ENCODE measurements at regions not wholly inside any gene's neighbourhood (a gene's known extent, or its start where the extent isn't known, plus 50 kb on each side); places are given as distances from the start of the nearest gene placed in this dataset.

DNA sequence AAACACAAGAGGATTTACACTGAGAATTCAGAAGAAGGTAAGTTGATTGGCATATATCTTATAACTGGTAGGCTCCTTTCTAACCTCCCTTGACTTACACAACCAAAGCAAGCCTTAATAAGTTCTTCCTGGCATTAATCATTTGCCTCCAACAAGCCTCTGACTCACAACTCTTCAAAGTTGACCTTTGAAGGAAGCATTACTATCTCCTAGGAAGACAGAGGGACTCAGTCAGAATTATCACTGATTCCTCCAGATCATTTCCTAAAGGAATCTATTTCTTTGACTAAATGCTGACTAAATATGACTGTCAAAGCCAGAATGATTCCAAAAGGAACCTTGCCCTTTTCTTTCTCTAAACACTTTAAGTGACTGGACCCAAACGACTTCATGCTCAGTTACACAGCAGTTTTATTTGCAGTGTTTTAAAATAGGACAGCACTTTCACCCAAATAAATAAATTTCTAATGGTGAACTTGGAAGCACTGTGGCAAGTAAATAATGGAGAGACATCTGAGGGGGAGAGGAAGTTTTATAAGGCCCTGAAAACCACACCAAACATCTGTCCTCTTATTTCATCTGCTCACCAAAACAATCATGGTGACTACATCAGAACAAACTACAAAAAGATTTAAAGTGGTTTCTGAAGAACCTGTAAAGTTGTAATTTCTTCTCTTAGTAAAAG lies 128.2 kb downstream of the KLHL28 start:
- no peak overlapping the region for H3K27ac ChIP-seq (ENCODE audit: low read depth, low read length)

DNA sequence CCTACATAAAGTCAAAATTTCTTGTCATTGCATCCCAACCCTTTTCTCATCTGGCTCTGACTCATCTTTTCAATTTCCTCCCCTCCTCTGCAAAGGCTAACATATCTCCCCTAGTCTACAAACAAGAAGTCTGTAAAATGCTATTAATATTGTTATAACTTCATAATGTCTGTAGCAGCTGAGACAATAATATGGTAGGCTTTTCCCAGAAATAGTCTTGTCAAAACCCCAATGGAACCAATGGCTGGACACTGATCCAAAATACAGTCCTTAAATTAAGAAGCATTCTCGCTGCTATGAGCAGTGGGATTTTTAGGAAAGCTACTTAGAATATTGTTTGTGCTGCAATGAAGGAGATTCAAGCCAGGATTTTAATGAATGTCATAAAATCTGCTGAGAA lies 131.4 kb downstream of the KLHL28 start:
- H3K4me2 ChIP-seq (ENCODE audit: insufficient read depth, low read length): no peak overlapping the region

More for the DNA sequence above, 128.2 kb downstream of the KLHL28 start:
- TF ChIP-seq, protein P1, sequence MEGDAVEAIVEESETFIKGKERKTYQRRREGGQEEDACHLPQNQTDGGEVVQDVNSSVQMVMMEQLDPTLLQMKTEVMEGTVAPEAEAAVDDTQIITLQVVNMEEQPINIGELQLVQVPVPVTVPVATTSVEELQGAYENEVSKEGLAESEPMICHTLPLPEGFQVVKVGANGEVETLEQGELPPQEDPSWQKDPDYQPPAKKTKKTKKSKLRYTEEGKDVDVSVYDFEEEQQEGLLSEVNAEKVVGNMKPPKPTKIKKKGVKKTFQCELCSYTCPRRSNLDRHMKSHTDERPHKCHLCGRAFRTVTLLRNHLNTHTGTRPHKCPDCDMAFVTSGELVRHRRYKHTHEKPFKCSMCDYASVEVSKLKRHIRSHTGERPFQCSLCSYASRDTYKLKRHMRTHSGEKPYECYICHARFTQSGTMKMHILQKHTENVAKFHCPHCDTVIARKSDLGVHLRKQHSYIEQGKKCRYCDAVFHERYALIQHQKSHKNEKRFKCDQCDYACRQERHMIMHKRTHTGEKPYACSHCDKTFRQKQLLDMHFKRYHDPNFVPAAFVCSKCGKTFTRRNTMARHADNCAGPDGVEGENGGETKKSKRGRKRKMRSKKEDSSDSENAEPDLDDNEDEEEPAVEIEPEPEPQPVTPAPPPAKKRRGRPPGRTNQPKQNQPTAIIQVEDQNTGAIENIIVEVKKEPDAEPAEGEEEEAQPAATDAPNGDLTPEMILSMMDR (IDR thresholded peaks at IDR 0.05; ENCODE audit: extremely low read depth, low read depth, low read length): no peak
- Histone ChIP-seq H3K4me2 (ENCODE audit: insufficient read depth, low read length) (no peak overlapping the region), H3K36me3 (ENCODE audit: insufficient read depth, low read length) (no peaks in the 10 kb centered on the region), H3K4me3 (ENCODE audit: insufficient read depth, low read length) (no peak overlapping the region), H3K4me1 (ENCODE audit: insufficient read depth, low read length) (no peaks in the 10 kb centered on the region), H3K27me3 (ENCODE audit: insufficient read depth, low read length) (no peaks in the 10 kb centered on the region), H4K20me1 (ENCODE audit: insufficient read depth, low read length) (no peaks in the 10 kb centered on the region), H3K79me2 (ENCODE audit: insufficient read depth, low read length) (no peaks in the 10 kb centered on the region), H2AFZ (ENCODE audit: low read length) (no peak overlapping the region), H3K9me3 (ENCODE audit: low read depth, low read length) (no peaks in the 10 kb centered on the region)
- DNase-seq (ENCODE audit: insufficient read length, low spot score, missing footprints): no peak

DNA sequence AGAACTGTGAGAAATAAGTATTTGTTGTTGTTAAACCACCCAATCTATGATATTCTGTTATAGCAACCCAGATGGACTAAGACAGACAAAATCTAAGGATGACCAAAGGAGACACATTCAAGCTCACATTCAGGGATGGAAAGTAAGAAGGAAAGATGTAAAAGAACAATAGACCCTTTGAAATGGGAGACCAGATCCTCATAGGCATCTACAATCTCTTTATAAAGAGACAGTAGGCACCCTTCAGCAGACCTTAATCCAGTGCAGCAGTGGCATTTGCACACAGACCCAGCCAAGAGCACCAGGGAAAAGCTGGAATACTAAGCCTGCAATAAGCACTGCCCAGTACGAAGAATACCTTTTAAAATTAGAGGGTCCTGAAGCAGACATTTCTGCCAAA lies 132.7 kb downstream of the KLHL28 start:
- no peaks in the 10 kb centered on the region for H4K20me1 ChIP-seq (ENCODE audit: insufficient read depth, low read length)
- H3K36me3 ChIP-seq (ENCODE audit: insufficient read depth, low read length): no peaks in the 10 kb centered on the region
- H2AFZ ChIP-seq (ENCODE audit: low read length): no peak overlapping the region
- H3K4me1 ChIP-seq (ENCODE audit: insufficient read depth, low read length): no peaks in the 10 kb centered on the region
- DNase-seq (ENCODE audit: insufficient read length, low spot score, missing footprints): no peak
- H3K27ac ChIP-seq (ENCODE audit: low read depth, low read length): no peak overlapping the region
- H3K27me3 ChIP-seq (ENCODE audit: insufficient read depth, low read length): no peaks in the 10 kb centered on the region
- no peaks in the 10 kb centered on the region for H3K9me3 ChIP-seq (ENCODE audit: low read depth, low read length)
- H3K4me3 ChIP-seq (ENCODE audit: insufficient read depth, low read length): no peak overlapping the region
- H3K4me2 ChIP-seq (ENCODE audit: insufficient read depth, low read length): no peak overlapping the region
- no peaks in the 10 kb centered on the region for H3K79me2 ChIP-seq (ENCODE audit: insufficient read depth, low read length)
- TF ChIP-seq, protein P1 (IDR thresholded peaks at IDR 0.05; ENCODE audit: extremely low read depth, low read depth, low read length): no peak

More for the DNA sequence above, 131.4 kb downstream of the KLHL28 start:
- no peak overlapping the region for H2AFZ ChIP-seq (ENCODE audit: low read length)
- no peak overlapping the region for H3K4me3 ChIP-seq (ENCODE audit: insufficient read depth, low read length)
- TF ChIP-seq, protein P1 (IDR thresholded peaks at IDR 0.05; ENCODE audit: extremely low read depth, low read depth, low read length): no peak
- H3K9me3 ChIP-seq (ENCODE audit: low read depth, low read length): no peaks in the 10 kb centered on the region
- no peaks in the 10 kb centered on the region for H3K79me2 ChIP-seq (ENCODE audit: insufficient read depth, low read length)
- no peaks in the 10 kb centered on the region for H3K36me3 ChIP-seq (ENCODE audit: insufficient read depth, low read length)
- no peaks in the 10 kb centered on the region for H3K4me1 ChIP-seq (ENCODE audit: insufficient read depth, low read length)
- no peaks in the 10 kb centered on the region for H4K20me1 ChIP-seq (ENCODE audit: insufficient read depth, low read length)
- no peak overlapping the region for H3K27ac ChIP-seq (ENCODE audit: low read depth, low read length)
- no peaks in the 10 kb centered on the region for H3K27me3 ChIP-seq (ENCODE audit: insufficient read depth, low read length)
- DNase-seq (ENCODE audit: insufficient read length, low spot score, missing footprints): no peak

DNA sequence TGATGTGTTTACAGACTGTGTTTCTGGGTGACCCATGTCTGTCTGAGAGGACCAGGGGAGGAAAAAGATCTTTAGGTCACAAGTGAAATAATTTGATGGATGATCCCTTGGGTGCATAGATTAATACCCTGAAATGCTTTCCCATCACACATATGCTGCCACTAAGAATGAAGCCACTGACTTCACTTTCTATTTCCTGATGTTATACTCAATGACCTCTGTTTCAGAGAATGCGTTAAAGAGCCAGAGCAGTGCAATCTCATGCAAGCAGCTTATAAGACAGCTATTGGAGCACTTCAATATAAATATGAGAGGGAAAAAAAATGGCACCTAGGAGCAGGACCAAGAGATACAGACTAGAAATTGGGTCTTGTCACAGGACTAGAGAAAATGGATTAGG lies 133.7 kb downstream of the KLHL28 start:
- Histone ChIP-seq H3K27me3 (ENCODE audit: insufficient read depth, low read length) (no peaks in the 10 kb centered on the region), H2AFZ (ENCODE audit: low read length) (no peak overlapping the region), H3K9me3 (ENCODE audit: low read depth, low read length) (no peaks in the 10 kb centered on the region), H3K27ac (ENCODE audit: low read depth, low read length) (no peak overlapping the region), H3K79me2 (ENCODE audit: insufficient read depth, low read length) (no peaks in the 10 kb centered on the region), H3K4me1 (ENCODE audit: insufficient read depth, low read length) (no peaks in the 10 kb centered on the region), H3K4me2 (ENCODE audit: insufficient read depth, low read length) (no peak overlapping the region), H4K20me1 (ENCODE audit: insufficient read depth, low read length) (no peaks in the 10 kb centered on the region), H3K36me3 (ENCODE audit: insufficient read depth, low read length) (no peaks in the 10 kb centered on the region), H3K4me3 (ENCODE audit: insufficient read depth, low read length) (no peak overlapping the region)
- TF ChIP-seq, protein P1 (IDR thresholded peaks at IDR 0.05; ENCODE audit: extremely low read depth, low read depth, low read length): no peak
- no peak for DNase-seq (ENCODE audit: insufficient read length, low spot score, missing footprints)

Data from osteoblast (primary cell).